IMR-90 (cell line): ENCODE measurements at regions not wholly inside any gene's neighbourhood (a gene's known extent, or its start where the extent isn't known, plus 50 kb on each side); places are given as distances from the start of the nearest gene placed in this dataset.

Experiments
- ATAC-seq: fragments of 200-7000 bp; cut with Tn5 transposase; 2 replicates; pipeline ENCODE4 v1.9.1; 2020; ENCODE audit warnings: low read depth, mild to moderate bottlenecking, moderate library complexity
- BruUV-seq: library from RNA; stranded (reverse); fragments of 400-500 nt; replicated peaks from 2 replicates; lab custom pipeline; 2021; lab: Mats Ljungman, UMichigan
- CTCF ChIA-PET: fragments of 300-600 bp; formaldehyde crosslinking; extraction: SDS; loops from one replicate; lab custom pipeline; 2021; ENCODE audit warnings: antibody characterized with exemption; lab: Yijun Ruan, JAX
- POLR2A ChIA-PET: fragments of 300-600 bp; sonication (Branson Sonifier 250); formaldehyde crosslinking; loops from one replicate; lab custom pipeline; 2022; ENCODE audit warnings: antibody characterized with exemption; ENCODE audit not compliant: unreplicated experiment; lab: Charles Lee
- DNase-seq: peaks from one replicate; pipeline ENCODE4 v3.0.0; 2013
- H2AFZ ChIP-seq: replicated peaks from 2 replicates; pipeline ENCODE3; 2013; ENCODE audit warnings: low read length, mild to moderate bottlenecking; ENCODE audit not compliant: poor library complexity
- H2AK5ac ChIP-seq: 2 replicates; pipeline ENCODE4 v1.6.1; 2013; ENCODE audit warnings: low read depth, low read length, inconsistent platforms
- H2AK9ac ChIP-seq: replicated peaks from 2 replicates; pipeline ENCODE3; 2013; ENCODE audit warnings: mild to moderate bottlenecking, low read depth, low read length, moderate library complexity; ENCODE audit not compliant: poor library complexity
- H2BK120ac ChIP-seq: 2 replicates; pipeline ENCODE4 v1.6.1; 2013; ENCODE audit warnings: low read depth, low read length, inconsistent platforms
- H2BK15ac ChIP-seq: 3 replicates; pipeline ENCODE4 v1.6.1; 2013; ENCODE audit warnings: low read depth, low read length, inconsistent platforms
- H2BK20ac ChIP-seq: 2 replicates; pipeline ENCODE4 v1.6.1; 2013; ENCODE audit warnings: low read depth, mild to moderate bottlenecking, inconsistent platforms, low read length, moderate library complexity
- H2BK5ac ChIP-seq: 2 replicates; pipeline ENCODE4 v1.6.1; 2013; ENCODE audit warnings: mild to moderate bottlenecking, low read depth, low read length, inconsistent platforms; ENCODE audit not compliant: poor library complexity, severe bottlenecking
- H3K14ac ChIP-seq: replicated peaks from 2 replicates; pipeline ENCODE4 v1.6.1; 2013; ENCODE audit warnings: low read depth, low read length, inconsistent platforms
- H3K18ac ChIP-seq: 2 replicates; pipeline ENCODE4 v1.6.1; 2013; ENCODE audit warnings: low read depth, low read length, control low read depth
- H3K23ac ChIP-seq: 2 replicates; pipeline ENCODE4 v1.6.1; 2013; ENCODE audit warnings: low read depth, low read length, inconsistent platforms
- H3K27ac ChIP-seq: 2 replicates; pipeline ENCODE4 v1.5.1; 2013; ENCODE audit warnings: mild to moderate bottlenecking, control low read depth, low read length; ENCODE audit not compliant: insufficient read depth
- H3K27me3 ChIP-seq: 2 replicates; pipeline ENCODE4 v1.6.1; 2013; ENCODE audit warnings: low read length; ENCODE audit not compliant: control insufficient read depth, insufficient read depth
- H3K36me3 ChIP-seq: 2 replicates; pipeline ENCODE4 v1.6.1; 2013; ENCODE audit warnings: low read length, mixed read lengths; ENCODE audit not compliant: control insufficient read depth, insufficient read depth
- H3K4ac ChIP-seq: 2 replicates; pipeline ENCODE4 v1.6.1; 2013; ENCODE audit warnings: low read depth, low read length, inconsistent platforms
- H3K4me1 ChIP-seq: 2 replicates; pipeline ENCODE4 v1.6.1; 2013; ENCODE audit warnings: low read length, mixed read lengths; ENCODE audit not compliant: control insufficient read depth, insufficient read depth
- H3K4me2 ChIP-seq: 2 replicates; pipeline ENCODE4 v1.6.1; 2013; ENCODE audit warnings: low read depth, mild to moderate bottlenecking, control low read depth, low read length, moderate library complexity
- H3K4me3 ChIP-seq: 2 replicates; pipeline ENCODE4 v1.5.1; 2013; ENCODE audit warnings: low read depth, mild to moderate bottlenecking, control low read depth, low read length, moderate library complexity; ENCODE audit not compliant: insufficient read depth
- H3K56ac ChIP-seq: 2 replicates; pipeline ENCODE4 v1.6.1; 2013; ENCODE audit warnings: low read length, inconsistent platforms; ENCODE audit not compliant: insufficient read depth; ENCODE audit errors: extremely low read depth
- H3K79me1 ChIP-seq, 2 experiments: 2 replicates each; pipeline ENCODE4 v1.6.1; 2013; ENCODE audit warnings: low read length in 2 of 2, inconsistent platforms in 1 of 2, low read depth in 1 of 2
- H3K9ac ChIP-seq: 2 replicates; pipeline ENCODE4 v1.6.1; 2013; ENCODE audit warnings: low read depth, low read length, control low read depth
- H3K9me1 ChIP-seq: 2 replicates; pipeline ENCODE4 v1.6.1; 2013; ENCODE audit warnings: low read length, inconsistent platforms; ENCODE audit not compliant: insufficient read depth
- H3K9me3 ChIP-seq: 2 replicates; pipeline ENCODE4 v1.6.1; 2013; ENCODE audit warnings: low read length; ENCODE audit not compliant: control insufficient read depth, insufficient read depth
- H4K20me1 ChIP-seq: 2 replicates; pipeline ENCODE4 v1.6.1; 2013; ENCODE audit warnings: low read length, inconsistent platforms; ENCODE audit not compliant: insufficient read depth
- H4K5ac ChIP-seq: 2 replicates; pipeline ENCODE4 v1.6.1; 2013; ENCODE audit warnings: mild to moderate bottlenecking, low read depth, low read length, control low read depth
- H4K8ac ChIP-seq, 2 experiments: 2 replicates each; pipeline ENCODE4 v1.6.1; 2013; ENCODE audit warnings: low read depth in 2 of 2, low read length in 2 of 2, control low read depth in 1 of 2, inconsistent platforms in 1 of 2
- H4K91ac ChIP-seq: 2 replicates; pipeline ENCODE4 v1.6.1; 2013; ENCODE audit warnings: low read depth, low read length, inconsistent platforms; ENCODE audit not compliant: insufficient read depth
- FOS ChIP-seq: fragments of 150-350 bp; IDR thresholded peaks from 2 replicates; pipeline ENCODE4 v1.6.1; 2016; ENCODE audit warnings: low read depth, low read length
- MAFK ChIP-seq: IDR thresholded peaks from 2 replicates; pipeline ENCODE4 v1.6.1; 2012; ENCODE audit warnings: low read depth, low read length, improper control_type of control experiment
- WGBS, 2 experiments: methylation state at CpG; one replicate each; pipeline versions ENCODE4 v1.1.5 to v1.1.7; 2013; ENCODE audit warnings: missing lambda C conversion rate in 2 of 2; ENCODE audit not compliant: insufficient read length in 1 of 2; ENCODE audit errors: extremely low coverage in 2 of 2; 5-methylcytosine and 5-hydroxymethylcytosine counted together
- dilution Hi-C: fragments of 300-500 bp; cut with HindIII; formaldehyde crosslinking; loops from one replicate; pipeline ENCODE4 v1.14.3; 2018; ENCODE audit warnings: low sequenced_read_pairs; ENCODE audit not compliant: unreplicated experiment
- in situ Hi-C: fragments of 300-500 bp; cut with MboI; formaldehyde crosslinking; loops from 3 replicates; pipeline ENCODE4 v1.14.3; 2019; ENCODE audit warnings: low sequenced_read_pairs, inconsistent platforms, mixed read lengths
- intact Hi-C: fragments of 100-400 bp; cut with micrococcal nuclease; formaldehyde crosslinking; loops from 2 replicates; pipeline ENCODE4 v1.10.0; 2022

GRCh38 chr5:112479418-112479817, 60.3 kb upstream of the EPB41L4A start:
- no peak overlapping the region for H3K27ac ChIP-seq
- no peak overlapping the region for H2BK15ac ChIP-seq
- in situ Hi-C loops (no loop called here), intact Hi-C loops (no loop called here), dilution Hi-C loops (no loop called here)
- DNase-seq (peak; percentile 54), ATAC-seq (peak; percentile 93)
- H2AFZ ChIP-seq = peak overlapping the region; percentile 67
- BruUV-seq = no TSS peak
- no peak overlapping the region for H3K23ac ChIP-seq
- peak overlapping the region; percentile 79; the same call in 1 of the 2 replicates for H4K5ac ChIP-seq
- no peak overlapping the region for H2AK5ac ChIP-seq
- H3K4me3 ChIP-seq = no peak overlapping the region
- H3K14ac ChIP-seq = no peak overlapping the region
- peak overlapping the region; percentile 70 for H2BK120ac ChIP-seq
- peak overlapping the region; percentile 32; the same call in 1 of the 2 replicates for H2BK20ac ChIP-seq
- no peaks in the 10 kb centered on the region for H3K9me1 ChIP-seq
- H3K4me2 ChIP-seq = no peak overlapping the region
- H4K8ac ChIP-seq = peak overlapping the region in 1 of 2 experiments; percentile 69; a peak in 2 of 4 replicates
- no peak overlapping the region for H3K56ac ChIP-seq
- peak; percentile 8; the same call in 1 of the 2 replicates for TF ChIP-seq FOS
- no peak for TF ChIP-seq MAFK
- POLR2A ChIA-PET = no interaction called here
- no CpG with 5 or more reads among the region's 1 CpG for WGBS, 2 experiments
- no peak overlapping the region for H3K9ac ChIP-seq
- H3K18ac ChIP-seq = no peak overlapping the region
- H3K27me3 ChIP-seq = no peaks in the 10 kb centered on the region; the same call in 1 of the 2 replicates
- H3K79me1 ChIP-seq = no peaks in the 10 kb centered on the region
- H3K36me3 ChIP-seq = no peaks in the 10 kb centered on the region
- H4K91ac ChIP-seq = no peak overlapping the region
- peak overlapping the region; percentile 69 for H3K4ac ChIP-seq
- H3K9me3 ChIP-seq = no peaks in the 10 kb centered on the region
- H2AK9ac ChIP-seq = no peak overlapping the region
- H4K20me1 ChIP-seq = no peaks in the 10 kb centered on the region
- no peaks in the 10 kb centered on the region for H3K4me1 ChIP-seq
- CTCF ChIA-PET = interaction anchor here (0.7 kb wide), 1 partner anchor 76 kb away, joined by 3 read pairs; no protein-coding TSS in a partner anchor
- peak overlapping the region; percentile 36 for H2BK5ac ChIP-seq
